H9 (cell line): ENCODE measurements at regions not wholly inside any gene's neighbourhood (a gene's known extent, or its start where the extent isn't known, plus 50 kb on each side); places are given as distances from the start of the nearest gene placed in this dataset.

Source experiments
- DNase-seq: peaks from one replicate; pipeline ENCODE4 v3.0.0-alpha.2; 2017
- H2AFZ ChIP-seq: one replicate; pipeline ENCODE4 v1.6.1; 2013; ENCODE audit warnings: mild to moderate bottlenecking, low read length, control low read depth, moderate library complexity
- H2AK5ac ChIP-seq: 2 replicates; pipeline ENCODE4 v1.6.1; 2013; ENCODE audit warnings: low read length, control low read depth, mixed read lengths; ENCODE audit not compliant: insufficient read length
- H2BK120ac ChIP-seq: one replicate; pipeline ENCODE4 v1.6.1; 2013; ENCODE audit warnings: low read depth, mild to moderate bottlenecking, low read length, control low read depth, inconsistent platforms; ENCODE audit not compliant: poor library complexity, severe bottlenecking
- H2BK12ac ChIP-seq: 2 replicates; pipeline ENCODE4 v1.6.1; 2013; ENCODE audit warnings: low read length, control low read depth, mixed read lengths, low read depth; ENCODE audit not compliant: insufficient read length
- H2BK15ac ChIP-seq: 2 replicates; pipeline ENCODE4 v1.6.1; 2013; ENCODE audit warnings: low read depth, low read length, control low read depth
- H2BK20ac ChIP-seq: one replicate; pipeline ENCODE4 v1.6.1; 2013; ENCODE audit warnings: low read depth, mild to moderate bottlenecking, low read length, control low read depth, inconsistent platforms; ENCODE audit not compliant: poor library complexity, severe bottlenecking
- H2BK5ac ChIP-seq: 2 replicates; pipeline ENCODE4 v1.6.1; 2013; ENCODE audit warnings: low read length, control low read depth, mixed read lengths; ENCODE audit not compliant: insufficient read length
- H3K14ac ChIP-seq: 2 replicates; pipeline ENCODE4 v1.6.1; 2013; ENCODE audit warnings: low read length, control low read depth; ENCODE audit not compliant: insufficient read depth
- H3K18ac ChIP-seq: 2 replicates; pipeline ENCODE4 v1.6.1; 2013; ENCODE audit warnings: low read depth, mild to moderate bottlenecking, mixed read lengths, low read length, control low read depth; ENCODE audit not compliant: insufficient read length
- H3K23ac ChIP-seq: 2 replicates; pipeline ENCODE4 v1.6.1; 2013; ENCODE audit warnings: low read length, control low read depth, mixed read lengths, low read depth; ENCODE audit not compliant: insufficient read length
- H3K23me2 ChIP-seq: 2 replicates; pipeline ENCODE4 v1.6.1; 2013; ENCODE audit warnings: low read depth, mild to moderate bottlenecking, mixed read lengths, low read length, control low read depth; ENCODE audit not compliant: insufficient read length, poor library complexity, severe bottlenecking
- H3K27ac ChIP-seq: 2 replicates; pipeline ENCODE4 v1.5.1; 2013; ENCODE audit warnings: low read length, control low read depth, mixed read lengths, low read depth; ENCODE audit not compliant: insufficient read length
- H3K27me3 ChIP-seq: 2 replicates; pipeline ENCODE4 v1.6.1; 2013; ENCODE audit warnings: low read length, control low read depth, inconsistent platforms; ENCODE audit not compliant: insufficient read depth
- H3K4ac ChIP-seq: 2 replicates; pipeline ENCODE4 v1.6.1; 2013; ENCODE audit warnings: low read depth, mild to moderate bottlenecking, control low read depth, inconsistent platforms, low read length, moderate library complexity
- H3K4me1 ChIP-seq: 2 replicates; pipeline ENCODE4 v1.6.1; 2013; ENCODE audit warnings: low read length, control low read depth, inconsistent platforms; ENCODE audit not compliant: insufficient read depth
- H3K4me2 ChIP-seq: 2 replicates; pipeline ENCODE4 v1.6.1; 2013; ENCODE audit warnings: low read length, control low read depth, mixed read lengths; ENCODE audit not compliant: insufficient read length, insufficient read depth
- H3K56ac ChIP-seq: 2 replicates; pipeline ENCODE4 v1.6.1; 2013; ENCODE audit warnings: low read depth, mild to moderate bottlenecking, mixed read lengths, low read length, control low read depth; ENCODE audit not compliant: insufficient read length
- H3K79me1 ChIP-seq: 2 replicates; pipeline ENCODE4 v1.6.1; 2013; ENCODE audit warnings: low read depth, mild to moderate bottlenecking, moderate library complexity, low read length, control low read depth, inconsistent platforms; ENCODE audit not compliant: insufficient read depth, poor library complexity, severe bottlenecking
- H3K79me2 ChIP-seq: 2 replicates; pipeline ENCODE4 v1.6.1; 2013; ENCODE audit warnings: low read length, control low read depth, inconsistent platforms; ENCODE audit not compliant: insufficient read depth
- H3K9ac ChIP-seq: 2 replicates; pipeline ENCODE4 v1.6.1; 2013; ENCODE audit warnings: low read length, control low read depth, mixed read lengths; ENCODE audit not compliant: insufficient read length; ENCODE audit errors: extremely low read depth
- H3K9me3 ChIP-seq: one replicate; pipeline ENCODE4 v1.6.1; 2013; ENCODE audit warnings: low read depth, low read length, inconsistent platforms; ENCODE audit not compliant: control insufficient read depth
- H3T11ph ChIP-seq: one replicate; pipeline ENCODE4 v1.6.1; 2013; ENCODE audit warnings: mild to moderate bottlenecking, low read length, control low read depth, inconsistent platforms
- H4K20me1 ChIP-seq: one replicate; pipeline ENCODE4 v1.6.1; 2013; ENCODE audit not compliant: control insufficient read depth, insufficient read length, insufficient read depth
- H4K5ac ChIP-seq: 2 replicates; pipeline ENCODE4 v1.6.1; 2013; ENCODE audit warnings: low read depth, mild to moderate bottlenecking, mixed read lengths, low read length, control low read depth; ENCODE audit not compliant: insufficient read length
- H4K8ac ChIP-seq: replicated peaks from 2 replicates; pipeline ENCODE4 v1.6.1; 2013; ENCODE audit warnings: low read length, control low read depth, mixed read lengths, low read depth; ENCODE audit not compliant: insufficient read length
- H4K91ac ChIP-seq: 2 replicates; pipeline ENCODE4 v1.6.1; 2013; ENCODE audit warnings: low read depth, mild to moderate bottlenecking, moderate library complexity, mixed read lengths, low read length, control low read depth; ENCODE audit not compliant: insufficient read length
- H3K27ac Mint-ChIP-seq, 3 experiments: 2 replicates in 2 of 3; 3 replicates in 1 of 3; pipeline ENCODE4 v1.8.0; 2020 to 2021; ENCODE audit warnings: mixed read lengths in 3 of 3, mild to moderate bottlenecking in 1 of 3, moderate library complexity in 1 of 3
- H3K27me3 Mint-ChIP-seq: 2 replicates; pipeline ENCODE4 v1.8.0; 2021; ENCODE audit warnings: low read depth, mild to moderate bottlenecking, moderate library complexity, mixed read lengths
- H3K36me3 Mint-ChIP-seq, 3 experiments: 2 replicates in 2 of 3; 3 replicates in 1 of 3; pipeline ENCODE4 v1.8.0; 2020 to 2021; ENCODE audit warnings: low read depth in 3 of 3, mixed read lengths in 3 of 3; ENCODE audit not compliant: insufficient read depth in 1 of 3
- H3K4me1 Mint-ChIP-seq, 2 experiments: 2 replicates each; pipeline ENCODE4 v1.8.0; 2020; ENCODE audit warnings: mixed read lengths in 2 of 2
- H3K4me3 Mint-ChIP-seq, 2 experiments: 2 replicates in 1 of 2; 3 replicates in 1 of 2; pipeline ENCODE4 v1.8.0; 2020 to 2021; ENCODE audit warnings: mild to moderate bottlenecking in 2 of 2, mixed read lengths in 2 of 2, moderate library complexity in 1 of 2
- H3K9me3 Mint-ChIP-seq, 2 experiments: 2 replicates in 1 of 2; 3 replicates in 1 of 2; pipeline ENCODE4 v1.8.0; 2020; ENCODE audit warnings: mild to moderate bottlenecking in 2 of 2, mixed read lengths in 2 of 2, moderate library complexity in 1 of 2
- WGBS: extraction: QIAGEN DNeasy Blood & Tissue Kit; methylation state at CpG from one replicate; pipeline ENCODE4 v1.1.7; 2013; ENCODE audit warnings: missing lambda C conversion rate, low lambda C conversion rate, mixed read lengths; ENCODE audit not compliant: insufficient read length; ENCODE audit errors: extremely low coverage; 5-methylcytosine and 5-hydroxymethylcytosine counted together
- TF ChIP-seq, protein P1 (sequence below): fragments of 200-600 bp; sonication (generic); conservative IDR thresholded peaks from 3 replicates; pipeline ENCODE4 v1.8.0; 2021; ENCODE audit warnings: antibody characterized with exemption, mild to moderate bottlenecking

DNA sequence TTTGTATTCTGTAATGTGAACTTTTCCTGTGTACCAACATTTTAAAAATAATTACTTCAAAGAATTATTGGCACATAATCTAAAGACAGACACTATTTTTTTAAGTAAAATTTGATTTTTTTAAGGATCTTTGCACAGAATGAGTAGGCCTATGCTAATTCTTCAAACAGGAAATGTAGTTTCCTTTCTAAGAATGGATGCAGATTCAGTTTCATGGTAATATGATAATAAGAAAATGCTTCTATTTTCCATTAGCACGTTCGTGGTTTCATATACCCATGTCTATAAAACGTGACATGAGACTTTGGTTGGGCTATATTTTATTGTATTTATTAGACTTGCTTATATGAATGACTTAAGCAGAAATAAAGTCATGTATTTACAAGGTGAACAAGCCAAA lies 191.8 kb upstream of the RBBP8 start:
- TF ChIP-seq, protein P1, sequence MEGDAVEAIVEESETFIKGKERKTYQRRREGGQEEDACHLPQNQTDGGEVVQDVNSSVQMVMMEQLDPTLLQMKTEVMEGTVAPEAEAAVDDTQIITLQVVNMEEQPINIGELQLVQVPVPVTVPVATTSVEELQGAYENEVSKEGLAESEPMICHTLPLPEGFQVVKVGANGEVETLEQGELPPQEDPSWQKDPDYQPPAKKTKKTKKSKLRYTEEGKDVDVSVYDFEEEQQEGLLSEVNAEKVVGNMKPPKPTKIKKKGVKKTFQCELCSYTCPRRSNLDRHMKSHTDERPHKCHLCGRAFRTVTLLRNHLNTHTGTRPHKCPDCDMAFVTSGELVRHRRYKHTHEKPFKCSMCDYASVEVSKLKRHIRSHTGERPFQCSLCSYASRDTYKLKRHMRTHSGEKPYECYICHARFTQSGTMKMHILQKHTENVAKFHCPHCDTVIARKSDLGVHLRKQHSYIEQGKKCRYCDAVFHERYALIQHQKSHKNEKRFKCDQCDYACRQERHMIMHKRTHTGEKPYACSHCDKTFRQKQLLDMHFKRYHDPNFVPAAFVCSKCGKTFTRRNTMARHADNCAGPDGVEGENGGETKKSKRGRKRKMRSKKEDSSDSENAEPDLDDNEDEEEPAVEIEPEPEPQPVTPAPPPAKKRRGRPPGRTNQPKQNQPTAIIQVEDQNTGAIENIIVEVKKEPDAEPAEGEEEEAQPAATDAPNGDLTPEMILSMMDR = no peak
- Histone ChIP-seq H3K9me3 (no peaks in the 10 kb centered on the region), H4K20me1 (no peaks in the 10 kb centered on the region), H4K5ac (no peak overlapping the region), H3K14ac (no peak overlapping the region), H3K4me2 (no peak overlapping the region), H2BK15ac (no peak overlapping the region), H3K9ac (no peak overlapping the region), H3K4me1 (no peaks in the 10 kb centered on the region), H2BK20ac (no peak overlapping the region), H2AK5ac (no peak overlapping the region), H3K18ac (no peak overlapping the region), H3K56ac (no peak overlapping the region), H2BK120ac (no peak overlapping the region), H2BK5ac (no peak overlapping the region), H3K79me1 (no peaks in the 10 kb centered on the region), H3K27ac (no peak overlapping the region), H3T11ph (no peak overlapping the region), H4K8ac (no peak overlapping the region), H3K23ac (no peak overlapping the region), H3K4ac (no peak overlapping the region), H3K23me2 (no peaks in the 10 kb centered on the region), H2AFZ (no peak overlapping the region), H3K79me2 (no peaks in the 10 kb centered on the region), H2BK12ac (no peak overlapping the region), H4K91ac (no peak overlapping the region), H3K27me3 (no peaks in the 10 kb centered on the region)
- no CpG with 5 or more reads among the region's 3 CpGs for WGBS
- no peaks in the 10 kb centered on the region for H3K36me3 Mint-ChIP-seq
- H3K27ac Mint-ChIP-seq = no peak overlapping the region
- H3K4me3 Mint-ChIP-seq = no peak overlapping the region
- no peaks in the 10 kb centered on the region for H3K27me3 Mint-ChIP-seq
- DNase-seq = no peak
- H3K4me1 Mint-ChIP-seq = 0 out of 4 replicates have a peak, but pooled peaks cover 0 to 3% of the 10 kb centered on the region in 2 experiments
- peaks cover 6% of the 10 kb centered on the region in 2 experiments; a peak in 3 of 5 replicates for H3K9me3 Mint-ChIP-seq
